OCI-LY3 (cell line): ENCODE measurements at regions not wholly inside any gene's neighbourhood (a gene's known extent, or its start where the extent isn't known, plus 50 kb on each side); places are given as distances from the start of the nearest gene placed in this dataset.

Experiments
- H2AFZ ChIP-seq: fragments of 200-600, 300-600 bp; shearing (Covaris generic); 2 replicates; pipeline ENCODE4 v1.6.0; 2014; ENCODE audit warnings: antibody characterized with exemption, low read depth, low read length
- H3K27ac ChIP-seq: fragments of 200-600, 300-600 bp; sonication (generic); 2 replicates; pipeline ENCODE4 v1.5.1; 2014; ENCODE audit warnings: mild to moderate bottlenecking, low read length, moderate library complexity, mixed read lengths
- H3K27me3 ChIP-seq: fragments of 200-600, 300-600 bp; sonication (generic); 2 replicates; pipeline ENCODE4 v1.6.1; 2014; ENCODE audit warnings: low read depth, low read length, mixed read lengths
- H3K36me3 ChIP-seq: fragments of 200-600, 300-600 bp; sonication (generic); replicated peaks from 2 replicates; pipeline ENCODE3; 2014; ENCODE audit warnings: low read depth, low read length, mixed read lengths
- H3K4me1 ChIP-seq: fragments of 300-600, 200-600 bp; sonication (generic); 2 replicates; pipeline ENCODE4 v1.6.1; 2014; ENCODE audit warnings: low read length, mixed read lengths
- H3K4me2 ChIP-seq: fragments of 200-600, 300-600 bp; sonication (generic); 2 replicates; pipeline ENCODE4 v1.6.1; 2014; ENCODE audit warnings: low read length, mixed read lengths
- H3K4me3 ChIP-seq: fragments of 300-600, 200-600 bp; sonication (generic); 2 replicates; pipeline ENCODE4 v1.5.1; 2014; ENCODE audit warnings: antibody characterized with exemption, mild to moderate bottlenecking, low read length, moderate library complexity
- H3K79me2 ChIP-seq: fragments of 300-600, 200-600 bp; shearing (Covaris generic); 2 replicates; pipeline ENCODE4 v1.6.1; 2014; ENCODE audit warnings: mild to moderate bottlenecking, low read length, mixed read lengths
- H3K9ac ChIP-seq: fragments of 300-600, 200-600 bp; shearing (Covaris generic); 2 replicates; pipeline ENCODE4 v1.6.0; 2014; ENCODE audit warnings: mild to moderate bottlenecking, low read length, moderate library complexity
- H3K9me3 ChIP-seq: fragments of 200-600, 300-600 bp; shearing (Covaris generic); 2 replicates; pipeline ENCODE4 v1.6.1; 2014; ENCODE audit warnings: low read length, mixed read lengths; ENCODE audit not compliant: insufficient read depth
- H4K20me1 ChIP-seq: fragments of 200-600, 300-600 bp; sonication (generic); 2 replicates; pipeline ENCODE4 v1.6.1; 2016; ENCODE audit warnings: low read length, mixed read lengths; ENCODE audit not compliant: insufficient read depth
- EZH2phosphoT487 ChIP-seq: fragments of 200-600 bp; shearing (Covaris generic); IDR thresholded peaks from 2 replicates; pipeline ENCODE4 v1.6.1; 2018; ENCODE audit warnings: antibody characterized with exemption, mixed run types, low read depth
- TF ChIP-seq, protein P1 (sequence below): fragments of 200-600, 300-600 bp; sonication (generic); IDR thresholded peaks from 2 replicates; pipeline ENCODE4 v1.5.1; 2014; ENCODE audit warnings: antibody characterized with exemption, low read length, low read depth

DNA sequence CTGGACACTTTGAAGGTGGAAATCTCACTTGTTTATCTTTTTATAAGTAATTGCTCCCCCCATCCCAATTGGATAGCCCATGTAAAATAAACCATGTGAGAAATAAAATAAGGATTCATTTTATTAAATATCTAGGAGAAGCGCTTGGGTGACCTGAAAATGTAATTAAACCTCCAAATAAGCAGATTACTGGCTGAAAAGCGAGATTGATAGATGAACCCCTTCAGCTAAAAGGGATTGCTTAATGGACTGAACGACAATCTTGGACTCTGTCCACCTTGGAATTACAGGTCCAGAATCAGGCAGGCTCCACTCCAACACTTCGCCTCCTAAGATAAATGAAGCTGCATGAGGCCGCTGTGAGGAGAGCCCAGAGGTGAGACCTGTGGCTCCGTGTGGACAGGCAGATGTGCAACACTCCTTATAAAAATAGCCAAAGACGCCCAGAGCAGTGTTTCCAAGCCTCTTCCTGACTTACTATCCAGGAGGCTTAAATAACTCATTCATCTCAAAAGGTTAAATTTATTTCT lies 441.5 kb downstream of the MTX2 start:
- peaks cover 3% of the 10 kb centered on the region for H3K36me3 ChIP-seq
- H3K4me1 ChIP-seq: peaks cover 8% of the 10 kb centered on the region; the same call in 1 of the 2 replicates
- H3K27ac ChIP-seq: no peak overlapping the region
- no peak overlapping the region for H3K9ac ChIP-seq
- no peaks in the 10 kb centered on the region for H4K20me1 ChIP-seq
- peaks cover 4% of the 10 kb centered on the region; the same call in 1 of the 2 replicates for H3K9me3 ChIP-seq
- no peaks in the 10 kb centered on the region for H3K27me3 ChIP-seq
- no peak overlapping the region for H3K4me3 ChIP-seq
- TF ChIP-seq EZH2phosphoT487: no peak
- TF ChIP-seq, protein P1, sequence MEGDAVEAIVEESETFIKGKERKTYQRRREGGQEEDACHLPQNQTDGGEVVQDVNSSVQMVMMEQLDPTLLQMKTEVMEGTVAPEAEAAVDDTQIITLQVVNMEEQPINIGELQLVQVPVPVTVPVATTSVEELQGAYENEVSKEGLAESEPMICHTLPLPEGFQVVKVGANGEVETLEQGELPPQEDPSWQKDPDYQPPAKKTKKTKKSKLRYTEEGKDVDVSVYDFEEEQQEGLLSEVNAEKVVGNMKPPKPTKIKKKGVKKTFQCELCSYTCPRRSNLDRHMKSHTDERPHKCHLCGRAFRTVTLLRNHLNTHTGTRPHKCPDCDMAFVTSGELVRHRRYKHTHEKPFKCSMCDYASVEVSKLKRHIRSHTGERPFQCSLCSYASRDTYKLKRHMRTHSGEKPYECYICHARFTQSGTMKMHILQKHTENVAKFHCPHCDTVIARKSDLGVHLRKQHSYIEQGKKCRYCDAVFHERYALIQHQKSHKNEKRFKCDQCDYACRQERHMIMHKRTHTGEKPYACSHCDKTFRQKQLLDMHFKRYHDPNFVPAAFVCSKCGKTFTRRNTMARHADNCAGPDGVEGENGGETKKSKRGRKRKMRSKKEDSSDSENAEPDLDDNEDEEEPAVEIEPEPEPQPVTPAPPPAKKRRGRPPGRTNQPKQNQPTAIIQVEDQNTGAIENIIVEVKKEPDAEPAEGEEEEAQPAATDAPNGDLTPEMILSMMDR: no peak
- no peaks in the 10 kb centered on the region for H3K79me2 ChIP-seq
- no peak overlapping the region for H3K4me2 ChIP-seq
- H2AFZ ChIP-seq: no peak overlapping the region

DNA sequence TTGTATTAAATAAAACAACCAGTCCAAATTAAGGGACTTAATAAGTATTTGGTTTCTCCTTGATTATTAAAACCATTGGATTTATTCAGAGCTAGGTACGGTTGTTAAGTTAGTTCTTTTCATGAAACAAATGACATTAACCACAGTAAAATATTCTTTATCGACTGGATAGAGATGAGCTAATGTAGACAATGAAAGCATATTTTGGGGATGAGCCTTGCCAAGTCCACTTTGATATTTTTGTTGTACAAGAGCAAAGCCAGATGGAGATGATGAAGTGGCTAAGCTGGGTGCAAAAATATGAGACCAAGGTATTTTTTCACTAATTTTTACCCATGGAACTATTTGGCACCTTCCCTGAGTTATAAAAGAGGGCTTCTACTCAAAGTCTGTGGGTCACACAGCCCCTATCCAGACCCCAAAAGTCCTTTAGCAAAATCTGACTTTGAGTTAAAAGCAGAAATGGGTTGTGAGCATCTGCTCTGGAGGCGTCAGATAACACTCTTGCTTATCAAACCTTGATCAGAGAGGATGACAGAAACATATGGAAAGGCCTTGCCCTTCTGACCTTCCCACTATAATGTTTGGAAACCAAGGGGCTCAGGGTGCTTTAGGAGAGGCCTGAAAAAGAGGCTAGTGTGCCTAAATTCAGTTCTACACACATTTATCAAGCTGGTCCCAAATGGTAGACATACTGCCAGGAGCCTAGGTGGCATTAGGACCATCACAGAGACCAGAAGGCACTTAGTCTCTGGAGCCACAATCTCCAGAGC lies 456.8 kb downstream of the MTX2 start:
- no peak overlapping the region for H3K27ac ChIP-seq
- H4K20me1 ChIP-seq: no peaks in the 10 kb centered on the region
- no peaks in the 10 kb centered on the region for H3K27me3 ChIP-seq
- no peaks in the 10 kb centered on the region for H3K79me2 ChIP-seq
- H3K4me3 ChIP-seq: no peak overlapping the region
- H3K4me1 ChIP-seq: no peaks in the 10 kb centered on the region
- H3K9me3 ChIP-seq: no peaks in the 10 kb centered on the region
- H3K9ac ChIP-seq: no peak overlapping the region
- TF ChIP-seq, protein P1: no peak
- no peak for TF ChIP-seq EZH2phosphoT487
- H2AFZ ChIP-seq: no peak overlapping the region
- no peak overlapping the region for H3K4me2 ChIP-seq
- no peaks in the 10 kb centered on the region for H3K36me3 ChIP-seq

DNA sequence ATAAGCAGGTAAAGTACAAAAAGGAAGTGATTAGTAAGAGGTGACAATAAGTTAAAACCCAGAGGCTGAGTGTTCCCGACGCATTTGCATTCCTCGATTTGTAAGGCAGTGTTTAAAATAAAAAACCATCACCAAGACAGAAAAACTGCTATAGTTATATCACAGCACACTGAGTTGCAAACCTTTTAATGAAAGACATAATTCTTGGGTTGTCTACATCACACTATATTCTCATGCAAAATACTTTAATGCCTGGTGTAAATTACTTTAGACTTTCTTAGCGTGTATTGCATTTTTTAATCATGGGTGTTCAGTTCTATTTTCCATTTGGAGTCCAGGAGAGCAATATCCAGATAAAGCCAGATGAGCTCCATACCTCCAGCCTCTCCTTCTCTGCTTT lies 458.5 kb downstream of the MTX2 start:
- no peak overlapping the region for H3K4me2 ChIP-seq
- no peak for TF ChIP-seq EZH2phosphoT487
- TF ChIP-seq, protein P1: no peak
- no peaks in the 10 kb centered on the region for H3K4me1 ChIP-seq
- no peaks in the 10 kb centered on the region for H3K36me3 ChIP-seq
- H3K27ac ChIP-seq: no peak overlapping the region
- no peaks in the 10 kb centered on the region for H3K9me3 ChIP-seq
- H4K20me1 ChIP-seq: no peaks in the 10 kb centered on the region
- H2AFZ ChIP-seq: no peak overlapping the region
- no peaks in the 10 kb centered on the region for H3K27me3 ChIP-seq
- no peak overlapping the region for H3K9ac ChIP-seq
- H3K4me3 ChIP-seq: no peak overlapping the region
- H3K79me2 ChIP-seq: no peaks in the 10 kb centered on the region

DNA sequence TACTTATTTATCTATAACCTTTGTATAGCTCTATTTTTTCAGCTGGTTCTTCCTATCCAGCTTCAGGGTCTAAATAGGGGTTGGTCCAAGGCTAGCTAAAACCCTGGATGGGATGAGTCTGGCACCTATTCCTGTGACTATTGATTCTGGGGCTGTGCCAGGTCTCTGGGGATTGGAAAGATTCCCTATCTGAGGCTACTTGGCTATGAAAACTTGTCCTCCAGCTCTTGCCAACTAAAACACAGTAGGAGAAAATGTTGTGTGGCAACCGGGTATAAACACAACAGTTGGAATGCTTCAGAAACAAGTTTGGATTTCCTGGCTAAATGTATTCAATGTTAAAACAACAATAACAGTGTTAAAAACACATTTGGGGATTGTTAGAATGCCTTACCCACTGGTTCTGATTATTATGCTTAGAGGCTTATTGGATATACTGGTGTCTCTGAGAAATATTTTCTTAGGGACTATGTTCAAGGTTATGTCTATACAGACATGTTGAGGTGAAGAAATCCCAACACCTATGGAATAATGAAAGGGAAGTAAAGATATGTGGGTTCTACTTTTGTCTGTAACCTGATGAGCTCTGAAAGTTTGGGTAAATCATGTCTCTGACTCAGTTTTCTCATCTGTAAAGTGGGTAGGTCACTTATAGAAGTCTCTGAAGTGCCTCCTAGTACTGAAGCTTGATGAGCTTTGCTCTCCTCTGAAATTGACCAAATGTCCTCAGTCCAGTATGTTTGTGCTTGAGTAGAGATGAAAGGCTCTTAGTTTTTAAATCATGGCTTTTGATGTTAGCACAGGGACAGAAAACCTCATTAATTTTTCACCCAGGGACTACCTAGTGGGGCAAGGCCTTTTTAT lies 460.7 kb downstream of the MTX2 start:
- H3K36me3 ChIP-seq: no peaks in the 10 kb centered on the region
- no peak for TF ChIP-seq EZH2phosphoT487
- TF ChIP-seq, protein P1: no peak

More for the DNA sequence above, 460.7 kb downstream of the MTX2 start:
- Histone ChIP-seq H2AFZ (no peak overlapping the region), H4K20me1 (no peaks in the 10 kb centered on the region), H3K79me2 (no peaks in the 10 kb centered on the region), H3K4me2 (no peak overlapping the region), H3K27ac (no peak overlapping the region), H3K9ac (no peak overlapping the region), H3K27me3 (no peaks in the 10 kb centered on the region), H3K4me1 (peaks cover 11% of the 10 kb centered on the region; the same call in 1 of the 2 replicates), H3K4me3 (no peak overlapping the region), H3K9me3 (no peaks in the 10 kb centered on the region)
